GM19468 (cell line): ENCODE measurements at regions not wholly inside any gene's neighbourhood (a gene's known extent, or its start where the extent isn't known, plus 50 kb on each side); places are given as distances from the start of the nearest gene placed in this dataset.

Source experiments
- ATAC-seq: cut with Tn5 transposase; IDR thresholded peaks from one replicate; pipeline ENCODE4 v1.9.1; 2021; ENCODE audit warnings: mild to moderate bottlenecking, moderate library complexity, moderate number of reproducible peaks; ENCODE audit not compliant: unreplicated experiment; ENCODE audit errors: extremely low read depth

GRCh38 chr20:39452583-39453340, 490.6 kb downstream of the DHX35 start:
- no peak for ATAC-seq

GRCh38 chr20:39451386-39451785, 489.2 kb downstream of the DHX35 start:
- no peak for ATAC-seq

GRCh38 chr20:39446397-39446796, 484.3 kb downstream of the DHX35 start:
- no peak for ATAC-seq

GRCh38 chr20:39445095-39445494, 483.0 kb downstream of the DHX35 start:
- no peak for ATAC-seq

GRCh38 chr20:39433466-39433865, 471.3 kb downstream of the DHX35 start:
- no peak for ATAC-seq

- no peak for ATAC-seq
These were observed 469.1 kb downstream of the DHX35 start for GRCh38 chr20:39431091-39431880.

- ATAC-seq = no peak
These were observed 467.6 kb downstream of the DHX35 start for GRCh38 chr20:39429726-39430125.

- no peak for ATAC-seq
These were observed 463.0 kb downstream of the DHX35 start for GRCh38 chr20:39424962-39425678.

GRCh38 chr20:39421571-39422105, 459.5 kb downstream of the DHX35 start:
- no peak for ATAC-seq

- no peak for ATAC-seq
These were observed 449.9 kb downstream of the DHX35 start for GRCh38 chr20:39412091-39412490.

GRCh38 chr20:39399463-39399862, 437.3 kb downstream of the DHX35 start:
- ATAC-seq = no peak

- ATAC-seq = no peak
These were observed 436.5 kb downstream of the DHX35 start for GRCh38 chr20:39398656-39399055.

- ATAC-seq = no peak
These were observed 435.5 kb downstream of the DHX35 start for GRCh38 chr20:39397646-39398045.

GRCh38 chr20:39395478-39396291, 433.5 kb downstream of the DHX35 start:
- no peak for ATAC-seq

- ATAC-seq = no peak
These were observed 432.3 kb downstream of the DHX35 start for GRCh38 chr20:39394461-39394860.

- no peak for ATAC-seq
These were observed 428.0 kb downstream of the DHX35 start for GRCh38 chr20:39390186-39390585.

- no peak for ATAC-seq
These were observed 419.5 kb downstream of the DHX35 start for GRCh38 chr20:39381595-39381994.

- ATAC-seq = no peak
These were observed 416.6 kb downstream of the DHX35 start for GRCh38 chr20:39378776-39379175.

GRCh38 chr20:39376788-39377187, 414.6 kb downstream of the DHX35 start:
- no peak for ATAC-seq

GRCh38 chr20:39364320-39364719, 402.2 kb downstream of the DHX35 start:
- ATAC-seq = no peak
